ENCODE measurements at regions not wholly inside any gene's neighbourhood (a gene's known extent, or its start where the extent isn't known, plus 50 kb on each side); places are given as distances from the start of the nearest gene placed in this dataset.

- no peaks in the 10 kb centered on the region for H3K9me3 ChIP-seq (ENCODE audit: insufficient read depth in 2 of 2, low read depth in 1 of 2, low read length in 1 of 2)
- no peaks in the 10 kb centered on the region for H3K79me1 ChIP-seq (ENCODE audit: low read depth, low read length)
- no peak overlapping the region for H3K4ac ChIP-seq (replicated peaks; ENCODE audit: insufficient read length, low read depth, low read length)
- no peaks in the 10 kb centered on the region for H3K27me3 ChIP-seq (replicated peaks in 1 of 4; ENCODE audit: control insufficient read depth in 3 of 4, extremely low read depth in 1 of 4, insufficient read depth in 3 of 4, low read length in 3 of 4)
- H3K4me3 ChIP-seq (ENCODE audit: extremely low read depth in 1 of 4, insufficient read depth in 2 of 4, low read depth in 3 of 4, low read length in 4 of 4) = no peak overlapping the region
- no peaks in the 10 kb centered on the region for H3K36me3 ChIP-seq (ENCODE audit: control insufficient read depth in 2 of 4, insufficient read depth in 4 of 4, low read length in 3 of 4)
- CTCF ChIA-PET (ENCODE audit: partially characterized antibody) = interaction anchor here (0.6 kb wide), 1 partner anchor 10 kb away, joined by 3 read pairs; no protein-coding TSS in a partner anchor
- no peaks in the 10 kb centered on the region for H4K20me1 ChIP-seq (replicated peaks in 1 of 2; ENCODE audit: control insufficient read depth in 1 of 2, insufficient read depth in 2 of 2, low read length in 2 of 2)
- H4K8ac ChIP-seq (ENCODE audit: extremely low read depth, insufficient read depth, low read length) = no peak overlapping the region
- no peak overlapping the region for H3K9ac ChIP-seq (replicated peaks in 1 of 4; ENCODE audit: extremely low read depth in 1 of 4, low read depth in 3 of 4, low read length in 3 of 4)
- no peak overlapping the region for H4K91ac ChIP-seq (replicated peaks; ENCODE audit: insufficient read length, low read length)
- H3K27ac ChIP-seq (ENCODE audit: low read depth, low read length) = no peak overlapping the region
- H3K4me2 ChIP-seq (ENCODE audit: insufficient read depth in 1 of 2, low read depth in 2 of 2, low read length in 2 of 2) = no peak overlapping the region
- no peaks in the 10 kb centered on the region for H3K23me2 ChIP-seq (ENCODE audit: low read depth, low read length)
- no peak for FAIRE-seq
- H2BK12ac ChIP-seq (ENCODE audit: low read depth, low read length) = no peak overlapping the region
- no peak overlapping the region for H2BK5ac ChIP-seq (ENCODE audit: low read depth, low read length)
- no peaks in the 10 kb centered on the region for H3K79me2 ChIP-seq (ENCODE audit: control insufficient read depth in 1 of 2, insufficient read depth in 2 of 2, low read length in 2 of 2)
- H3K14ac ChIP-seq (ENCODE audit: insufficient read length) = no peak overlapping the region
- no peak overlapping the region for H3K18ac ChIP-seq (ENCODE audit: extremely low read depth, low read length)
- no peak overlapping the region for H4K5ac ChIP-seq (ENCODE audit: insufficient read length, low read depth, low read length)
- WGBS, 2 experiments (ENCODE audit: extremely low coverage in 1 of 2, insufficient coverage in 1 of 2, insufficient read length in 1 of 2, insufficient replicate concordance in 2 of 2, low coverage in 1 of 2, low lambda C conversion rate in 2 of 2, missing lambda C conversion rate in 1 of 2) = 90% methylated on average over 3 of the region's 3 CpGs; no CpG with 5 or more reads in 1 of the 2 experiments
- H3K4me1 ChIP-seq (replicated peaks in 1 of 4; ENCODE audit: control insufficient read depth in 3 of 4, insufficient read depth in 4 of 4, low read length in 3 of 4) = no peaks in the 10 kb centered on the region; a peak in 1 of 7 replicates
- H2BK15ac ChIP-seq (ENCODE audit: low read length) = no peak overlapping the region
- no peak overlapping the region for H3K56ac ChIP-seq (replicated peaks; ENCODE audit: insufficient read length, low read depth, low read length)
- H2BK120ac ChIP-seq (replicated peaks; ENCODE audit: low read depth, low read length) = no peak overlapping the region
- POLR2A ChIA-PET (ENCODE audit: partially characterized antibody) = interaction anchor here (0.6 kb wide), 1 partner anchor 1363 kb away, joined by 3 read pairs; no protein-coding TSS in a partner anchor
- no peak overlapping the region for H3K23ac ChIP-seq (ENCODE audit: insufficient read length)
- H2AK5ac ChIP-seq (ENCODE audit: low read depth, low read length) = no peak overlapping the region
- DNase-seq (ENCODE audit: low read depth in 1 of 2, low spot score in 2 of 2) = no peak
- H2BK20ac ChIP-seq (ENCODE audit: low read length) = no peak overlapping the region
- H2AFZ ChIP-seq (ENCODE audit: low read length) = no peak overlapping the region
- TF ChIP-seq BACH1 (IDR thresholded peaks at IDR 0.05; ENCODE audit: low read length) (no peak), YY1 (IDR thresholded peaks at IDR 0.05; ENCODE audit: low read depth, low read length) (no peak), JUN (IDR thresholded peaks at IDR 0.05; ENCODE audit: low read depth, low read length) (no peak), ATF2 (IDR thresholded peaks at IDR 0.05; ENCODE audit: low read length) (no peak), SAP30 (IDR thresholded peaks at IDR 0.05; ENCODE audit: insufficient read depth, insufficient replicate concordance, low read length) (no peak), TCF12 (IDR thresholded peaks at IDR 0.05; ENCODE audit: low read depth, low read length) (no peak), CBX8 (IDR thresholded peaks at IDR 0.05; ENCODE audit: borderline replicate concordance, low read depth, low read length) (no peak), HDAC2 (IDR thresholded peaks at IDR 0.05; ENCODE audit: borderline replicate concordance in 1 of 2, low read depth in 2 of 2, low read length in 2 of 2) (no peak), BCL11A (IDR thresholded peaks at IDR 0.05; ENCODE audit: low read depth in 2 of 2, low read length in 2 of 2) (no peak), POU5F1 (IDR thresholded peaks at IDR 0.05; ENCODE audit: low read depth, low read length) (no peak), MAFK (IDR thresholded peaks at IDR 0.05; ENCODE audit: low read depth, low read length) (no peak), TAF7 (optimal IDR thresholded peaks at IDR 0.05; ENCODE audit: borderline replicate concordance, low read depth, low read length) (no peak), TEAD4 (IDR thresholded peaks at IDR 0.05; ENCODE audit: low read depth, low read length) (no peak), SRF (IDR thresholded peaks at IDR 0.05; ENCODE audit: low read depth, low read length) (no peak)
Measured at GRCh38 chr18:66971960-66972359, 368.1 kb upstream of the CDH19 start.

Data from H1 (cell line).